Kidney tubule cell (primary cell): ENCODE measurements at regions not wholly inside any gene's neighbourhood (a gene's known extent, or its start where the extent isn't known, plus 50 kb on each side); places are given as distances from the start of the nearest gene placed in this dataset.
A peak's percentile ranks its signal among the peaks of the same experiment; 100 is the strongest.
"Not testable (repeated sequence)": the region's sequence is repeated elsewhere in the genome, so short reads cannot be mapped to it uniquely, and the experiment has no call there.

ENCODE experiments used
- DNase-seq: peaks from one replicate; pipeline ENCODE4 v3.0.0-alpha.2; 2018; ENCODE audit warnings: low spot score

DNA sequence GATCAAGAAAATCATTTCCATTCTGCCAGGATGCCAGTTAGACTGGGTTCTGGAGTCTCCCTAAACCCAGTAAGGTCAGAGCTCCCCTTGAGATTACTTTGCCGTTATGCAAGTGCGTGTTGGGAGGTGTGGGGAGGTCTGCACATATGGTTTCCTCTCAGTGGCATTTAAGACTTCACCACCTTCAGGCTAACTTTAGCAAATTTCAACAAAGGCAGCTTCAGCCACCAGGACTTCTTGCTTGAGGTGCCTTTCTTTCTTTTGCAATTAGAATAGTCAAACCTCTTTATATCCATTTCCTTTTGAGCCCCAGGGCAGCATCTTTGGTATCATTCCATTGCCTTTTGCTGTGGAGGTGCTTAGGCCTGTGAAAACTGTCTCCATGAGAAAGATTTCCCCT is 117.2 kb upstream of the CCND2 start:
- no peak for DNase-seq

DNA sequence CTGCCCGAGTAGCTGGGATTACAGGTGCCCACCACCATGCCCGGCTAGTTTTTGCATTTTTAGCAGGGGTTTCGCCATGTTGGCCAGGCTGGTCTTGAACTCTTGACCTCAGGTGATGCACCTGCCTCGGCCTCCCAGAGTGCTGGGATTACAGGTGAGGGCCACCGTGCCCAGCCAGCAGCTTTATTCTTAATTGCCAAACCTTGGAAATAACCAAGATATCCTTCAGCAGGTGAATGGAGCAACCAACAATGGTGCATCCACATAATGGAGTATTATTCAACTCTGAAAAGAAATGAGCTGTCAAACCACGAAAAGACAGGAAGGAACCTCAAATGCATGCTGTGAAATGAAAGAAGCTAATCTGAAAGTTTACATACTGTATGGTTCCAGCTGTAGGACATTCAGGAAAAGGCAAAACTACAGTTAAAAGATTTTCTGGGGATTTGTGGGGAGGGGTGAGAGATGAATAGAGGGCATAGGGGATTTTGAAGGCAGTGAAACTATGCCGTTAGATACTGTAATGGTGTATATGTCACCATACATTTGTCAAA is 118.8 kb upstream of the CCND2 start:
- DNase-seq = no peak

DNA sequence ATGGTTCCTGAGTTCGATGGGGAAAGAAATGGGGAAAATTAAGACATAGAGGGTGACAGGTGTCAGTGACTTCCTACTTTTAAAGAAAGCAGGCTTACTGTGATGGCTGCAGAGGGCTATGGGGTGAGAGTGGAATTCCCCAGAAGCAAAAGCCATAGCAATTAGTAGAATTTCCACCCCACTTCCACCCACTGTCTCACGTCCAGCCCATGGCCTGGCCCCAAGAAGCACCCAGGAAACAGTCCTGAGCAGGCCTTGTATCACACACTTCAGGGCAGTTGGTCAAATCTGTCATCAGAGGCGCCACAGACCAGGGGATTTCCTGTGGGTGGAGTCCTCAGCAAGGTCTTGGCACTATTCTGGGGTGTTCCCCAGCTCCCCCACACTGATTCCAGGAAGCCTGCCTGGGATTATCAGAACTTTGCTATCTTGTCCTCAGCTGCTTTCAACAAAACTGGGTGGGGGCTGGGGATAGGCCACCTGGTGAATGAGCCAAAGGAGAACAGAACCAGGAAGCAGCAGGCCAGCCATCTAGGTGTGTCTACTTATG is 120.1 kb upstream of the CCND2 start:
- DNase-seq = peak; percentile 40

DNA sequence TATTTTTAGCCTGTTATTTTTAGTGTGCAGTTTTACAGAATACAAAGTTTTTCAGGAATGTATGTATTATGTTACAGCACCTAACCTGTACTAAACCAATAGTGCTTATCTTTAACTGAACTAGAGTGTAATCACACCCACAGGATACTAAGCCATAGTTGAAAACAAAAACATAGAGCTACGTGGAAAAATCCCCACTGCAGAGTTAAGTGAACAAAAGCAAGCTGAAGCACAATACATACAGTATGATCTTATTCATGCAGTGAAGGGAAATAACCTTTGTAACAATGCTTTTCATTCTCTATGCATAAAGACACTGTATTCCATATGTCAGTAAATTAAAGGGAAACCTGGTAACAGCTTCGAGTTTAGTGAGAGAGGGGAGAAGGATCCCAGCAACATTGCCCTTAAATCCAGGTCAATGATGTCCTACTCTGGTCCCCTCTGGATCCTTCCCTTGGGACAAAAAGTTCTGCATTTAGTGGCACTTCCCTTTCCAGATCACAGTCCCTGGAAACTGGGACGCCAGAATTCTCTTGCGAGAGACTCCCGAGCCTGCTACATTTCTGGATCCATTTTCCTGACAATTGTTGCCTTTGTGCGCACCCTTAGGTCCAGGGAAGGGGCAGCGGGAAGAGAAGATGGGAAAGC is 121.3 kb upstream of the CCND2 start:
- no peak for DNase-seq

DNA sequence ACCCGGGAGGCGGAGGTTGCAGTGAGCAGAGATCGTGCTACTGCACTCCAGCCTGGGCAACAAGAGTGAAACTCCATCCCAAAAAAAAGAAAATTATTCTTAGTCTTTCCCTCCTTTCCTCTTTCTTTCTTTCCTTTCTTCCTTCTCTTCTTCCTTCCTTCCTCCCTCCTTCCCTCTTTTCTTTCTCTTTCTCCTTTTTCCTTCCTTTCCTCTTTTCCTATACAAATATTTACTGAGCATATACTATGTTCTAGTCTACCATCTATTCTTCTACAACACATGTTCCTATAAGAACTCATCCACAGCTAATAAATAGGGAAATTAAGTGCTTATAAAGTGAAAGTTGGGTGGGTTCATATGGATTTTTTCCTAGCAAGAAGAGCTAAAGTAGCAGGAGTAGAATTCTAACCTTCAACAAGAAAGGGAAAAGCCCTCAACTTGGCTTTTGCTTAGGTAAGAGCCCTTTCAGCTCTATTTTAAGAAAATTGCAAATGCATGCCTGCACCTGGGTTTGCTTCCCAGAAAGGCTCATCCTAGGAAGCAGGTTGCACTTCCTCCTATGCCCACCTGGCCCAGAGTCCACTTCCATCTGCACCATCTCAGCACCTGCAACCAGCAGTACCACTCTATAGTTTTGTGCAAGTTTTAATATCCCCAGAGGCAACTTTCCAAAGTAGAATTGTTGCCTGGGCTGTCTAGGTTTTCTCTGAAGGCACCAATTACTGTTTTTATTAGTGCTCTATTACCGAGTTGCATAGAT is 122.0 kb upstream of the CCND2 start:
- no peak for DNase-seq

DNA sequence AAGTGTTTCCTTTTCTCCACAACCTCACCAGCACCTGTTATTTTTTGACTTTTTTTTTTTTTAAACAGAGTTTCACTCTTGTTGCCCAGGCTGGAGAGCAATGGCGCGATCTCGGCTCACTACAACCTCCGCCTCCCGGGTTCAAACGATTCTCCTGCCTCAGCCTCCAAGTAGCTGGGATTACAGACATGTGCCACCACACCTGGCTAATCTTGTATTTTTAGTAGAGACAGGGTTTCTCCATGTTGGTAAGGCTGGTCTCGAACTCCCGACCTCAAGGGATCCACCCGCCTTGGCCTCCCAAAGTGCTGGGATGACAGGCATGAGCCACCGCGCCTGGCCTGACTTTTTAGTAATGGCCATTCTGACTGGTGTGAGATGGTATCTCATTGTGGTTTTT is 123.2 kb upstream of the CCND2 start:
- not testable (repeated sequence) for DNase-seq

DNA sequence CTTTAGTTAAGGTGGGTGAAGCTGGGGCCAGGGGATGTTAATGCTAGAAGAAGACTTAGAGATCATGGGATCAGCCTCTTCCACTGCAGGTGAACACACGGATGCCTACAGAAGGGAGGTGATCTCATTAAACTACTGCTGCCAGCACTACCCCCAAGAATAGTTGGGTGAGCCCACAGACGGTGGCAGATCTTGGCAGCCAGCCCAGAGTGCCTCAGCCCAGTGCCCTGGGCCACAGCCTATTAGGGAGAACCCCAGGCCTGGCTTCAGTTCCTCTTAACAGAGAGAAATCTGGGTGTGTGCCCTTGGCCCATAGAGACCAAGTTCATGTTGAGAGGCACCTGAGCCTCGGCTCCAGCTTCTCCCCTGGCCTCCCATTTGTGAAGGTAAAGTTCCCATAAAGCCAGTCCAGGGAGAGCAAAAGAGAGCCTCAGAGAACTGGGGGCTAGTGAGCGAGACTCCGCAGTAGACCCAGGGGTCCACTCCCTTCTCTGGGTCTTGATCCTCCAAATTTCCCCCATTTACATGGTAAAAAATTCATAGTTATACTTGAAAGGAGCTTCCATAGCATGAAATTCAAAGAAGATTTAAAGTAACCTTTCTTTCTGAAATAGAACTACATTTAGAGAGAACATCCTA is 125.0 kb upstream of the CCND2 start:
- peak; percentile 51 for DNase-seq

DNA sequence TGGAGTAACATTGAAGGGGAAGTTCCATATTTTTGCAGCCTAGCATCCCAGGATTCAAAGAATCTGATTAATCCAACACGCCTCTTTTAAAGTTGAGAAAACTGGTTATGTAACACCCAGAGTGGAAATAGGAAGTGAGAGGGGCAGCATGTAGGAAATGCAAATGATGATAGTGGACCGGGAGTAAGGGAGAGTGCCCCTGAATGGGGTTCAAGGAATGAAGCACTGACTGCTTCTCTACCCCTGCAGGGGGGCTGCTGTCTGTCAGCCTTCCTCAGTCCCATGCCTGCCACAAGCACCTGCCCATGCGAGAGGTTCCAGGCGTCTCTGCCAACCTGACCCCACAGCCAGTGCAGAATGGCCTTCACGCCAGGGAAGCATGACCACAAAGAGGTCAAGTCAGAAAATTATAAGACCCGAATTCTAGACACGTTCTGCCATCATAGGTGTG is 126.5 kb upstream of the CCND2 start:
- DNase-seq = no peak

DNA sequence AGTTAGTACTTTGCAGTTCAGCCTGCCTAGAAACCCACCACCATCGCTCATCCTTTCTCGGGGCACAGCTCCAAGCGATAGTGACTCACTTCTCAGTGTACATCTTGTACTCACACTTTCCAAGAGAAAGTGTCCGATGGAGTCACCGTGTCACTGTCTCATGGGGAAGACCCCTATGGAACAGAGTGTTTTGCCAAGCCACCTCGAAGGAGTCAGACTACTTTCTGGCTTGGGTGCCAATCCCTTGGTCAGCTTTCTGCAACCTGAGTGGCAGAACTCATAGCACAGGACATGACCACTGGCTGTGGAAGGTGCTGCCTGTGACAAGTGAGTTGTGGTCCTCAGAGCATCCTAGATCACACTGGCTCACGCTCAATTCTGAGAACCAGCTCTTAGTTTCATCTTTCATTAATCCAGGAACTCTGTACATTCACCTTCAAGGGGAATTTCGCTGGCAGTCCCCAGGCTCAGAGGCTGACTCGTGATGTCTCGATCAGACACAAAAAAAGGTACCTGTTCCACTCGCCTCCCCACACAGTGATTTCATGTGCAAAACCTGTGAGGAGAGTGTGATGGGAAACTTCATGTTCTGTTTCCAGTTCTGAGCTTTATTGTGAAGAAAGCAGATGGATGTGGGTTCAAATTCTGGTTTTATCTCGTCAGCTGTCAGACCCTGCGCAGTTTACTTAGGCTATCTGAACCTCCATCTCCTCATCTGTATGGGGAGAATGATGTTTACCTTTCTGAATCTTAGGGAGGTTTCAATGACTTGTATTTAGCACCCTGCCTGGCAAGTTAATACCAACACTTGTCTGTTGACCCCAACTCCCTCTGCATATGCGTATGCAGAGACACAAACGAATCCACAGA is 127.3 kb upstream of the CCND2 start:
- no peak for DNase-seq

DNA sequence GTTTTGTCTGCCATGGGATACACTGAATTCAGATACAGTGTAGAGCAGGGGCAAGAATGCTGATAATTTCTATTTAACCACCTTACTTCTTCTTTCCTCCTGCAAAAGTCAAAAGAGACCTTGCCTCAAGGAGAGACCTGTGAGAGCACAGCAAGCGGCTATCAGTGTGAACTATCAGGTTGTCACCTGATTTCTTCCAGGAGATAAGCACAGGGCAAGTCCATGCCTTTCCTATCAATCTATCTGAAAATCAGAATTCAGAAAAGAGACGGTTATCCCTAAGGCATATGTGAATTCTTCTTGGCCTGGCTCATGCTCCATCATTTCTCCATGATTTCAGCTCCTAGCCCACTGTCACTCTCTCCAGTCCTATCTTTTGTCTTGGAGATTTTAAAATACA is 128.9 kb upstream of the CCND2 start:
- no peak for DNase-seq

DNA sequence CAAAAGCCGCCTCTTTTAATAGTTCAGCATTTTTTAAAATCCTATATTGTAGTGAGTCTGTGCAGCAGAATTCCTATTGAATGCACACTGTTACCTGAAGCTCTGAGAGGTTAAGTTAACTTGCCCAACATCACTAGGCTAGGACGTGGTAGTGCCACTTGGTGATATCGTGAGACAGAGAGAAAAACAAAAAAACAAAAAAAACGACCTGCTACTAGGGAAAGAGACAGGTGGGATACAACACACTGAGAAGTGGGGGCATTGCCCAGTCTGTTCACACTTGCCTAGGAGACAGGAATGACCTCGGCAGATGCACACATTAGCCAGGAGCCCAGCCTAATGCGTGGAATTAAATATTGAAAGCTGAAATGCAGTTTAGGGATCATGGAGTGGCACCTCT is 129.7 kb upstream of the CCND2 start:
- no peak for DNase-seq

DNA sequence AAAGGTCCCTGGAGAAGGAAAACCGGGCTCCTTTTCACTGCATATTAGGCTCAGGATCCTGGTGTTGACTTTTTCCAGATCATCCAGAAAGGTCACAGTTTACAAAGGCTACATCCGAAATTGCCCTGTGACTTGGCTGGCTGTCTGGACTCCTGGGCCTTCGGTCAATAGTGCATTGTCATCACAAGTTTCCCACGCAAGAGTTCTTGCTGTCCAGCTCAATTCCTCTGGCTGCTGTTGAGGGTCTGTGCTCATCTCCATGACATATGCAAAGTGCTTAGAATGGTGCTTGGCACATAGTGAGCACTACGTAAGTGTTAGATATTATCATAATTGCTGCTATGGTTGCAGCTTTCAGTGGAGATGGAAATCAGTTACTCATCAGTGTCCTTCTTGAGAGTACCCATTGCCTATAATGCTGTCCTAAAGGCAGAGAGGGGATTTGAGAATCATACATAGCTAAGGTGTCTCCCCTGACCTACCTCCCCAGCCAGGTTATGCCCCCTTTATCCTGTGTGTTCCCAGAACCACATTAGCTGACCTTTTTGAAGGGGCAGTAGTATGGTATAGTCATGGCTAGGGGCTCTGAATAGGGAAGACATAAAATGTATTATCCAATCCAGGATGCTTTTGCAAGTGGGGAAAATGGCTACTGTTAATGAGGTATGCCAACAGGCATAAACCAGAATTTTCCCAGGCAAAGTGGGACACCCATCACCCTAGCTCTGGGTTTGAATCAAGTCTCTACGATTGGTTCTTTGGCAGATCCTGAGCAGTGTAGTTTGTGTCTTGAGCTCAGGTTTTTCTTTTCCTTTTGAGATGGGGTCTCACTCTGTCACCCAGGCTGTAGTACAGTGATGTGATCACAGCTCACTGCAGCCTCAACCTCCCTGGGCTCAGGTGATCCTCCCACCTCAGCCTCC is 132.0 kb upstream of the CCND2 start:
- DNase-seq = no peak

DNA sequence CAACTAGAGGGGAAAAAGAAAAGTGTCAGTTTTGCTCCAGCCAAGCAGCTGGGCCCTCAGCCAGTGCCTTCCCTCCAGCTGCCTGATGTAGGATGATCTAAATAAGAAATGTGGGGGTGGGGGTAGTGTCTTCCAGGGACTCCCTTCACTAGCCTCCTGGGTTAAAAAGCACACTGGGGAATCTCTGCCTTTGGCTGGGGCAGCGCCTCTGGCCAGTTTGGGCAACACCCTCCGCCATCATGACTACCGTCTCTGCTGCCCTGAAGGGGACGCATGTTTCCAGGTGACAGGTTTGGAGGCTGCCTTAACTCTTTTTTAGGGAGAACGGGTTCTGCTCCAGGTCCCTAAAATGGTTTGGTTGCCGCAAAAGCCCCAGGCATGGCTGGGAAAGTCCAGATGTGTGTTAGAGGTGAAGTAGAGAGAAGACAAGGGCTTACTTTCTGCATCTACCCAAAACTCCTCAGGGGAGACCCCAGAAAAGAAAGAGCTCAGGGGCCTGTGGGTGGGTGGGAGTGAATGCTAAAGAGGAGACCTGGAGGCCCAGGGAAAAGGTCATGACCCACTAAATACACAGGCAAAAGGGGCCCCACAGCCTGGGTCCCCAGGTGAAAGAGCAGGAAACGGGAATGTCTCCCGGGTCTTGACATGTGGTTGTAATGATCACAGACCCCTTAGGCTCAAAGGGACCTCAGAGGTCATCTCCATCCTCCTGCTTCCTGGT is 132.8 kb upstream of the CCND2 start:
- DNase-seq = no peak

DNA sequence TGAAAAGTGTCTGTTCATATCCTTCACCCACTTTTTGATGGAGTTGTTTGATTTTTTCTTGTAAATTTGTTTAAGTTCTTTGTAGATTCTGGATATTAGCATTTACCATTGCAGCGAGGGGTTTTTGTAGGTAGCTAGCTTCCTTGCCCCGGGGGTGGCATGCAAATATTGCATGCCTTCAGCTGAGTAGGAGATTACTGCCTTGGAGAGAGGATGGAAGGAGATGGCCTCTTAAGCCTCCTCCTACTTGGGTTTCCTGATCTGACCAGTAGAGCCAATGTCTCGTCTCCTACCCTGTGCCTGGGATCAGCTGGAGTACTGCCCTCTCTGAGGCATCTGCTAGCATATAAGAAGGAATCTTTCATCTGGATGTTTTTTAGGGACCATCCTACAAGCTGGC is 134.4 kb upstream of the CCND2 start:
- DNase-seq = no peak

DNA sequence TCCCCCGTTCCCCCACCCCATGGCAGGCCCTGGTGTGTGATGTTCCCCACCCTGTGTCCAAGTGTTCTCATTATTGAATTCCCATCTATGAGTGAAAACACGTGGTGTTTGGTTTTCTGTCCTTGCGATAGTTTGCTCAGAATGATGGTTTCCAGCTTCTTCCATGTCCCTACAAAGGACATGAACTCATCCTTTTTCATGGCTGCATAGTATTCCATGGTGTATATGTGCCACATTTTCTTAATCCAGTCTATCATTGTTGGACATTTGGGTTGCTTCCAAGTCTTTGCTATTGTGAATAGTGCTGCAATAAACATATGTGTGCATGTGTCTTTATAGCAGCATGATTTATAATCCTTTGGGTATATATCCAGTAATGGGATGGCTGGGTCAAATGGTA is 135.0 kb upstream of the CCND2 start:
- not testable (repeated sequence) for DNase-seq

DNA sequence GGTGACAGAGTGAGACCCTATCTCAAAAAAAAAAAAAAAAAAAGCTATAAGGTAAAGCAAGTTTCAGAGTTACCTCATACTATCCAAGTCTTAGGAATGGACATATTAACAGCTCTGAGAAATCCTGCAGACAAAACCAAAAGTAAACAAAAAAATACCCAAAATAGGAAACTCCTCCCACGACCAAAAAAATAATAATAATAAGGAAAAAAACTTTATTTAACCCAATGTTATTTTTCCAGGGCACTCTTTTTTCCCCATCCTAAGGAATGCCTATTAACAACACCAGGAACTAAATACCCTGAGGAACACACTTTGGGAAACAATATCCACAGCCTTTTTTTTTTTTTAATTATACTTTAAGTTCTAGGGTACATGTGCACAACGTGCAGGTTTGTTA is 135.5 kb upstream of the CCND2 start:
- DNase-seq = no peak

DNA sequence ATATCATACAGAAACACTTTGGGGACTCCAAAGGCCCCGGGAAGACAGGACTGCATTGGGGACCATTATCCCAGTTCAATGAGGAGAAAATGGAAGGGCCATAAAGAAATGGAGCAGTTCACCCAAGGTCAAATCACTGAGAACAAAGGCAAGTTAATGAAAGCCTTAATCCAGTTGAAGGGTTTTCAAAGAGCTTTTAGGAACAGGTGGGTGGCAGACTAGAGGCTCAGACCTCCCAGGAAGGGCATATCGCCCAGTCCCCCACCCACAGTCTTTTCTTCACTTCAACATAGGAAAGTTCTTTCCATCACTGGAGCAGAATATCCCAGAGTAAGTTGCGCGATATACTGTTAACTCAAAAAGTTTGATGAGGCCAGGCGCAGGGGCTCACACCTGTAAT is 136.1 kb upstream of the CCND2 start:
- DNase-seq = no peak

DNA sequence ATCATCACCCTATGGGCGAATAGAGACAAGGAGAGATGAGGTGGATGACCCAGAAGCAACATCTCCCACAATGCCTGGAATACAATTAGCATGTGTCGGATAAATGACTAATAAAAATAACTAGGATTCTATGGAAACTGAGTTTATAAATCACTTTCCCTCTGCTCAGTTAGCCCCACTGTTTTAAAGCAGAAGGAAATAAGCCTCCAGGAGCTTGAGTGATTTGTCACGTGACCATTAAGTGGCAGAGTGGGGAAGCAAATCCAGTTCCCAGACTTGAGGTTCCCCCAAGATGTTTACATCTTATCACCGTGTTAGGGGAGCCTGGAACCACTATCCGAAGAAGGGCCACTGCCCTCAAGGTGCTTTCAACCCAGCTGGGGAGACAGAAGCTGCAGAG is 136.5 kb upstream of the CCND2 start:
- peak; percentile 14 for DNase-seq

DNA sequence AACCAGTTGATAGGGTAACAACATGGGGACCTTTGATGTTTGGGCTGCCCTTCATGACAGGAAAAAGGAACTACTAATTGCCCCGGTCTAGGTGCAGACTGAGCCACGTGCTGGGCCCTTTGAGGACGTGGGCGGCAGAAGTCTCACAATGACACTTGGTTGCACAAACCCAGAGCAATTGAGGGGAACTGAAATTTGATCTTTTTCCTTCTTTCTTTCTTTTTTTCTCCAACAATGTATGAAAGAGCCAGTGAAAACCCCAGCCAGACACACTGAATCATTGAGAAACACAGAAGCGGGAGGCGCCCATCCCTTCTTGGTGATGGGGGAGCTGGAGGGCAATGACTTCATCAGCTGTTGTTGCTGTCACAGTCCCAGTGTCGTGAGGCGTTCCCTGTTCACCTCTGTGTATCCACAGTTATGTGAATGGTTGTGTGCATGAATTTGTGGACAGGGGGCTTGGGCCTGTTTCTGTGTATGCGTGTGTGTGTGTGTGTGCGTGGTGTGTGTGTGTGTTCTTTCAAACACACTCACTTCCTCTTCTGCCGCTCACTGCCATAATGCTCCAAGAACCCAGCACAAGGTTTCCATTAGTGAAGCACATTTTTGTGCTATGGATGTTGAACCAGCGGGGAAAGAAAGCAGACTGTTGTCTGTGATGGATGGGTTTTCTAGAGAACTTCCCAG is 137.5 kb upstream of the CCND2 start:
- peak; percentile 12 for DNase-seq
